Eye (tissue), 1 donor: ENCODE measurements at regions not wholly inside any gene's neighbourhood (a gene's known extent, or its start where the extent isn't known, plus 50 kb on each side); places are given as distances from the start of the nearest gene placed in this dataset.
"Not testable (repeated sequence)": the region's sequence is repeated elsewhere in the genome, so short reads cannot be mapped to it uniquely, and the experiment has no call there.

ENCODE experiments used
- DNase-seq: peaks from one replicate; pipeline ENCODE4 v3.0.0-alpha.2; 2015

- no peak for DNase-seq
Observed at GRCh38 chr16:77076839-77077238, 114.2 kb upstream of the MON1B start.

DNA sequence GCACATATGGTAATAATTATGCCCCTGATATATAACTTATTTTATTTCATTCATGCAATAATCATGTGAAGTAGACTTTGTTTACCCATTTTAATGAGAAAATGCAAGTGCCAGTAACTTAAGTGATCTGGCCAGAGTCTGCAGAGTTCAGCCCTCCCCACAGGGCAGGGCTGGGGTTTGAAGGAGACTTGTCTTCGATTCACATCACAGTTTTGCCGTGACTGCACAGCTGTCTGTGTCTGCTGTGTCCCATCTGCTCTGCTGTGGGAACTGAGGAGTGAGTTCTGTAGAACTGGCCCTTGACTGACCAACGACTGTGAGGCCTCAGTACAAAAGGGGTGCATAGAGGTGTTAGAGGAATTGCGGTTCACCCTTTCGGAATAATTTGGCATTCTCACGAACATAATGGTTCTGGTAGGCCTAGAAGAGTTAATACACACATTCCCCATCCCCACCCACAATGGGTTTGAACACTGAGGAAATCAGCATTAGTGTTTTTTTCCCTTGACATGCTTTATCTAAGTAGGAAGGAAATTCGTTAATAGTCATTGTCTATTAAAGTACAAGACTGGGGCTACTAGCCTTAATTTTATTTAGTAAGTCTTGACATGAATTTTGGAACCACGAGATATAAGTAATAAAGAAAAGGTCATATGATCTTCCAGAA is 113.6 kb upstream of the MON1B start:
- peak; percentile 39 for DNase-seq

GRCh38 chr16:77085981-77086380 is 105.0 kb upstream of the MON1B start:
- no peak for DNase-seq

DNA sequence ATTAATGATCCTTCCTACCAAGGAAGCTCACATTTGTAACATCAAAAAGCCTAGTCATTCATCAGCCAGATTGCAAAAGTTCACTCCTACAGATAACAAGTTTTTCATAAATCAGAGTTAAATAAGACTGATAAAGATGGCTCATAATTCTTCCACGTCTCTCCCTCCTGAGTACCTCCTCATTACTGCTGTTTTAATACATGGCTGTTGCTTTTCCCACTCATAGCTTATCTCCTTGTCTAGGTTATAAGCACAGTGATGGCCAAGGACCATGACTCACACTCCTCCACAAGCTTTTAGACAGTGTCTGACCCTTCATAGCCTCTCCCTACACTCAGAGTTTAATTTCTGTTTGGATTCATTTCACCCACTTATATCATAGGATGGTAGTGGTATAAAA is 100.9 kb upstream of the MON1B start:
- no peak for DNase-seq

DNA sequence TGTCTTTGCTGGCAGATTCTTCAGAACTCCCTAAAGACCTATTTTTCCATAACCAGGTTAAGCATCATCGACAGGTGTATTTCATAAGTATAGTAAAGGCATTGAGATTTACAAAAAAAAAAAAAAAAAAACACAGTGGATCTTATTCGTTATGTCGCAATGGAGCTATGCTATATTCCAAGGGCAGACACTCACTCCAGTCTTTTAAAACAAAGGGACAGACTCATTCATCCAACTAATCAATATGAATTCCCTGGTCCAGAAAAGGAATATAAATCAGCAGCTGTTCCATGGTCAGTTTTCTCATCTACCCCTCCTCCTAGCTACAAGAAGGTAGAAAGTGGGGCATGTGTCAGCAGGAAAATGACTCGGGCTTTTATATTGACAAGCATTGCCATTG is 97.7 kb upstream of the MON1B start:
- peak; percentile 67 for DNase-seq

- DNase-seq, result no peak
Observed at GRCh38 chr16:77093999-77094398, 97.0 kb upstream of the MON1B start.

DNA sequence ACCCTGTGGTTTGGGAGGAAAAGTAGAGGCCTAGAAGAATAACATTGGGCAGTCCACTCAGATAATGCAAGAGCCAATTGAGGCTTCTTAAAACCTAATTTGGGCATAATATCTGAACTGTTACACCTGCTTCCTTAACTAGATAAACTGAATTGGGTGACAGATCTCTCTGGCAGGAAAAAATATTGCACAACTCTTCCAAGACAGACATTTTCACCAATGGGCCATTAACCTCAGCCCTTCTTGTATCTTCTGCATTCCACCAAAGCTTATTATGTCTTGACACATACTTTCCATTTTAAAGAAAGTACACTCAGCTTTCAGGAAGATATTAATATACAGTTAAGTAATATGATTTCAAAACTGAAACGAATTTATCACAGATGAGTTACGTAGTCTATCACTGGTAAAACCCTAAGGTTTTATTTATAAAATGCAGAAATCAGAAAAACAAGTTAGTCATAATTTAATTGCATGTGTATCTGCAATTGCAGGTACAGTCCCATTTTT is 79.9 kb upstream of the MON1B start:
- no peak for DNase-seq

- DNase-seq, result no peak
Observed at GRCh38 chr16:77112746-77113145, 78.2 kb upstream of the MON1B start.

DNA sequence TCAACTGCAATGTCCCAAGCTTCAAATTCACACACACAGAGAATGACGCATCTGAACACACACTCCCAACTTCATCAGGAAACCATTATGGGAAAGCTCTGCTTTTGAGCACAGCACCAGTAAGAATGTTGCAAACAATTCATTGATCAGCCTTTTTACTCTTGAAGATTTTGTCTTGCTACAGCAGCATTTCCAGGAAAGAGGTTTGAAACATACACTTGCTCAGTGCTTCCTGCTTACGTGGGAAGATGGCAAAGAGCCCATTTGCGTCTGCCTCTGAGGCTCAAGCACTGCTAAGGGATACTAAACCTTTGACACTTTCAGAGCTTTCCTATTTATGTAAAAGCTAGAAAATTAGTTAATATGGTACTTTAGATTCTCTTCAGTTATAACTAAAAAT is 77.2 kb upstream of the MON1B start:
- DNase-seq, result no peak

GRCh38 chr16:77114361-77114760 is 76.6 kb upstream of the MON1B start:
- not testable (repeated sequence) for DNase-seq

DNA sequence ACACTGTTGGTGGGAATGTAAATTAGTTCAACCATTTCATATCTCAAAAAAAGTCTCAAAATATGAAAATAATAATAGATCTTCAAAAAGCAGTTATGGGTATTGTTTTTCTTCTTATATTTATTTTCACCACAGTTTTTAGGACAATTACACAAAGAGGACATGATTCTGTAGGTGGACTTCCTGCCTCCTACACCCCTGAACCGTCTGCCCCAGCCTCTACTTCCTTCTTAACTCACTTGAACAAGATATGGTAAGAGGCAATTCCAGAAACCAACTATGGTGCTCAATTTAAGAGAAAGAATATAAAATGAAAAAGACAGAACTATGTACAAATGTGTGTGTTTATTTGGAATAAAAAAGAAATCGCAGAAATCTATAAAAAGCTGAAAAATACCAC is 74.1 kb upstream of the MON1B start:
- no peak for DNase-seq

DNA sequence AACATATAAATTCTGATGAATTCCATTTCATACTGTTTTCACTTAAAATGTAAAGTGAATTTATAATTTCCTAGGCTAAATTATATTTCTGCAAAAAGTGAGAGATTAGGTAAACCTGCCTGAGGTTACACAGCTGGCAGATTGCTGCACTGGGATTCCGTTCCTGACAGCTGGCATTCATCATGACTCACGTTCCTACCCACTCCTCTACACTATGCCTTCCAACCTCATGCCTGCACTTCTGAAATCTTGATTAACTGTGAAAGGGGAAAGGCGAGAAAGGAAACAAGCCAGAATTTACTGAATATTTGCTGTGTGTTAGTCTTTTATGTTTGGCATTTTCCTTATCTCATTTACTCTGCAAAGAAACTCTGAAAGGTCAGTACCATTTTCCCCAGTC is 73.3 kb upstream of the MON1B start:
- peak; percentile 13 for DNase-seq

DNA sequence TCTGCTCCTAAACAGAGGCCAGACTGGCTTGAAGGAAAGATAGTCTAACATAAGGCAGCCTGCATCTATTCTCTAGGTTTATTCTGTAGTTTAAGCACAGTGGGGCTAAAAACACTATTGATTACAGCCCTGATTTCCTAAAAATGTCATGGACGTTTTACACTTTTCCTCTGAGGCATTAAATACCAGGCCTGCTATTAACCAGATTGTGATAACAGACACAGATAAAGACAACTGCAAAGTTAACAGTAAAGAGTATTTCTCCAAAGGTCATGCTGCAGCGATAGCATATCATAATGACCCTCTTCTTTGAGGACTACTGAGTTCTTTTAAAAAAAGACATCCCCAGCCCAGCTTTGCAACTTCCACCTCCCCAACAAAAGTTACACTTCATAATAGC is 59.6 kb upstream of the MON1B start:
- DNase-seq, result no peak

- DNase-seq, result no peak
Observed at GRCh38 chr16:77132051-77132618, 58.9 kb upstream of the MON1B start.

DNA sequence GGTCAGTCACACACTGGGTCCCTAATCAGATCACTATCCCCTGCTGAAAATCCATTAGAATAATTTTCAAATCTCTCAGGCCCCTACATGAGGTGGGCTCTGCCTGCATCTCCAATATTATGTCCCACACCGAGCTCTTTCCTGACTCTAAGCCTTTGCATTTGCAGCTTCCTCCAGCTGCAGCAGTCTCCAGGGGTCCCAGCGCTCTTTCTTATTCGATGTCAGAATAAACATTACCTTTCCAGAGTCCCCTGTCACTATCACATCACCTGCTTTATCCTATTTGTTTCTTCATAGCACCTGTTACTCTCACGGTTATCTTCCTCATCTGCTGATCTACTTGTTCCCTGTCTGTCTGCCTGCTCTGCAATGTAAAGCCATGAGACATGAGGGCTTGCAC is 57.3 kb upstream of the MON1B start:
- no peak for DNase-seq

DNA sequence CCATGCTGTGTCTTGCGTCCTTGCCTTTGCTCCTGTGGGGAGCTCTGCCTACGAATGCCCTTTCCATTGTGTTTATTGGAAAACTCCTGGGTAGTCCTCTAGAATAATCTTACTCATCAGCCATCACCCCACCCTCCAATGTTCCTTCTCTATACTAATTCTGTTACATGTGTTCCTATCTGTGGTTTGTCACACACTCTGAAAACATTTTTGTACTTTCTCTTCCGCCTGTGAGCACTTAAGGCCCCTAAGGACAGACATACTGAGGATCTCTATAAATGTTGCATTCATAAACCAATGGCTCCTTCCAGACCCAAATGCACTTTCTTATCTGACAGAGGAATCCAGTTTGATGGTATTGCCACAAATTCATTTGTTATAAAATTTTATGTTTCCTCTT is 53.9 kb upstream of the MON1B start:
- DNase-seq, result no peak
